Transverse colon (tissue), 4 donors: ENCODE measurements at regions not wholly inside any gene's neighbourhood (a gene's known extent, or its start where the extent isn't known, plus 50 kb on each side); places are given as distances from the start of the nearest gene placed in this dataset.
A peak's percentile ranks its signal among the peaks of the same experiment; 100 is the strongest.

Experiments
- DNase-seq: peaks from one replicate; pipeline ENCODE4 v3.0.0-alpha.2; 2019
- H3K27ac ChIP-seq, 4 donors: fragments of 200-600 bp; sonication (generic); 2 replicates each; pipeline ENCODE4 v1.5.1; 2016 to 2018; ENCODE audit warnings: inconsistent platforms in 4 of 4
- H3K27me3 ChIP-seq: fragments of 200-600 bp; sonication (generic); 2 replicates; pipeline ENCODE4 v1.5.1; 2017; ENCODE audit warnings: inconsistent platforms
- H3K36me3 ChIP-seq, 4 donors: fragments of 200-600 bp; sonication (generic); 2 replicates each; pipeline ENCODE4 v1.5.1; 2017 to 2019; ENCODE audit warnings: inconsistent platforms in 4 of 4
- H3K4me1 ChIP-seq, 4 donors: fragments of 200-600 bp; sonication (generic); 2 replicates each; pipeline ENCODE4 v1.5.1; 2017 to 2020; ENCODE audit warnings: inconsistent platforms in 4 of 4
- H3K4me3 ChIP-seq, 4 donors: fragments of 200-600 bp; sonication (generic); 1 replicate in 1 of 4; 2 replicates in 3 of 4; pipeline versions ENCODE4 v1.5.1 to v1.6.1; 2017 to 2019; ENCODE audit warnings: inconsistent platforms in 4 of 4
- H3K9me3 ChIP-seq, 2 donors: fragments of 200-600 bp; sonication (generic); 2 replicates each; pipeline ENCODE4 v1.5.1; 2017 to 2019; ENCODE audit warnings: inconsistent platforms in 2 of 2
- CTCF ChIP-seq, 5 experiments: fragments of 200-600 bp in 3 of 5; fragments of 450-650 bp in 2 of 5; sonication (generic) in 3 of 5; IDR thresholded peaks; 1 replicate in 2 of 5; 2 replicates in 3 of 5; pipeline ENCODE4 v1.5.1; 2016 to 2017; ENCODE audit warnings: antibody characterized with exemption in 5 of 5, inconsistent platforms in 3 of 5, mild to moderate bottlenecking in 2 of 5, moderate library complexity in 1 of 5
- EP300 ChIP-seq: sonication (generic); formaldehyde crosslinking; IDR thresholded peaks from one replicate; pipeline ENCODE4 v1.6.1; 2017; ENCODE audit warnings: antibody characterized with exemption, low read depth
- POLR2A ChIP-seq: fragments of 450-650 bp; IDR thresholded peaks from one replicate; pipeline ENCODE4 v1.6.1; 2016; ENCODE audit warnings: antibody characterized with exemption, mild to moderate bottlenecking, moderate library complexity
- POLR2AphosphoS5 ChIP-seq, 3 donors: sonication (generic); formaldehyde crosslinking; IDR thresholded peaks; one replicate each; pipeline ENCODE4 v1.6.1; 2016; ENCODE audit warnings: antibody characterized with exemption in 3 of 3
- WGBS, 2 donors: methylation state at CpG; one replicate each; pipeline ENCODE4 v1.1.5; 2018; ENCODE audit warnings: low coverage in 1 of 2; 5-methylcytosine and 5-hydroxymethylcytosine counted together
- in situ Hi-C, 4 donors: fragments of 200-750 bp; cut with MboI; loops; one replicate each; pipeline versions ENCODE4 v1.15.0 to v1.15.1; 2017; ENCODE audit warnings: low sequenced_read_pairs in 3 of 4, low pct_ligation_motif_present in 1 of 4, low pct_unique_long_range_greater_than_20kb in 1 of 4
- intact Hi-C: fragments of 100-400 bp; cut with DNase I; formaldehyde crosslinking; loops from one replicate; pipeline ENCODE4 v1.15.1; 2023; ENCODE audit warnings: low total_unique reads

GRCh38 chr7:50962962-50963374 is 180.3 kb upstream of the GRB10 start:
- peak overlapping the region in 2 of 4 donors; percentile 14 to 47 for H3K27ac ChIP-seq
- peak; percentile 90 for DNase-seq

GRCh38 chr7:50962281-50962883 is 179.7 kb upstream of the GRB10 start:
- in situ Hi-C loops, result no loop called here
- Histone ChIP-seq H3K27me3 (no peaks in the 10 kb centered on the region), H3K4me1 (peaks cover 0 to 18% (median 10%) of the 10 kb centered on the region in 4 donors), H3K9me3 (no peaks in the 10 kb centered on the region), H3K27ac (peak overlapping the region in 2 of 4 donors; percentile 14 to 47), H3K36me3 (no peaks in the 10 kb centered on the region), H3K4me3 (no peak overlapping the region)
- TF ChIP-seq EP300 (no peak), CTCF (IDR thresholded peaks at IDR 0.05) (no peak), POLR2A (no peak), POLR2AphosphoS5 (IDR thresholded peaks at IDR 0.05) (no peak)
- WGBS, 2 donors, result 51 to 67% methylated on average over 3 to 10 of the region's 10 CpGs
- no peak for DNase-seq
- intact Hi-C loops, result no loop called here

More at GRCh38 chr7:50962962-50963374, 180.3 kb upstream of the GRB10 start:
- in situ Hi-C loops, result no loop called here
- Histone ChIP-seq H3K36me3 (no peaks in the 10 kb centered on the region), H3K27me3 (no peaks in the 10 kb centered on the region), H3K9me3 (peaks cover 0 to 5% of the 10 kb centered on the region in 2 donors), H3K4me1 (peaks cover 0 to 18% (median 9%) of the 10 kb centered on the region in 4 donors), H3K4me3 (no peak overlapping the region)
- intact Hi-C loops, result no loop called here
- 6% methylated on average over 2 of the region's 4 CpGs; no CpG with 5 or more reads in 1 of the 2 donors for WGBS, 2 donors
- TF ChIP-seq POLR2A (no peak), CTCF (IDR thresholded peaks at IDR 0.05) (no peak), EP300 (no peak), POLR2AphosphoS5 (IDR thresholded peaks at IDR 0.05) (peak in 1 of 3 donors; percentile 42)

GRCh38 chr7:50960621-50961310 is 178.1 kb upstream of the GRB10 start:
- DNase-seq, result no peak
- Histone ChIP-seq H3K4me1 (peaks cover 0 to 18% (median 10%) of the 10 kb centered on the region in 4 donors), H3K4me3 (no peak overlapping the region), H3K27me3 (no peaks in the 10 kb centered on the region), H3K27ac (no peak overlapping the region), H3K9me3 (no peaks in the 10 kb centered on the region), H3K36me3 (no peaks in the 10 kb centered on the region)
- in situ Hi-C loops, result no loop called here
- 79 to 82% methylated on average over 10 to 14 of the region's 14 CpGs for whole genome bisulfite sequencing, 2 donors
- TF ChIP-seq POLR2A (no peak), EP300 (no peak)
- intact Hi-C loops, result no loop called here

DNA sequence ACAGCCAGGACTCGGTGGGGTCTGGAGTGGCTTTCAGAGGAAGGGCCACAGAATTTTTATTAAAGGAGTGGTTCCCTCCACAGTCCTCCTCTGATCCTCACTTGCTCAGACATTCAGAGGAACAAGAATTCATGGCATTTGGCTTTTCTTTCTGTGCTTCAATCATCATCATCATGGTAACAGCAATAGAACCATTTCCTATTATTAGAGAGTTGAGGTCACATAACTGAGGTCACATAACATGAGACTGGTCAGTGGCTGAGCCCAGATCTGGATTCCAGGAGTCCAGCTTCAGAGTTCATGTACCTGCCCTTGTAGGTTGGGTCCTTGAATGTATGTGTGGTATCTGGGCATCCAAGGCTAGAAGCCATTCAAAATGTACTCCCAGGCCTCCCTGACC is 177.3 kb upstream of the GRB10 start:
- Histone ChIP-seq H3K36me3 (no peaks in the 10 kb centered on the region), H3K4me3 (no peak overlapping the region), H3K27ac (no peak overlapping the region), H3K27me3 (no peaks in the 10 kb centered on the region), H3K4me1 (peaks cover 0 to 18% (median 10%) of the 10 kb centered on the region in 4 donors), H3K9me3 (no peaks in the 10 kb centered on the region)
- in situ Hi-C loops (no loop called here), intact Hi-C loops (loop anchor here (5.0 kb wide), 1 partner anchor 323 kb away; no protein-coding TSS in a partner anchor)
- TF ChIP-seq EP300, result no peak
- no peak for TF ChIP-seq POLR2A
- TF ChIP-seq POLR2AphosphoS5 (IDR thresholded peaks at IDR 0.05), result no peak
- TF ChIP-seq CTCF (IDR thresholded peaks at IDR 0.05), result no peak
- DNase-seq, result no peak
- WGBS, 2 donors, result 69% methylated on average over 1 of the region's 1 CpG; no CpG with 5 or more reads in 1 of the 2 donors
